NCI-H2029 treated with DMSO at 0.1 percent for 48 hours (cell line): ENCODE measurements at regions not wholly inside any gene's neighbourhood (a gene's known extent, or its start where the extent isn't known, plus 50 kb on each side); places are given as distances from the start of the nearest gene placed in this dataset.

Experiments
- DNase-seq: peaks from one replicate; lab custom pipeline; 2025; lab: John Stamatoyannopoulos, UW

GRCh38 chr16:79334127-79334526, 266.4 kb downstream of the MAF start:
- no peak for DNase-seq

- no peak for DNase-seq
These were observed 269.5 kb downstream of the MAF start for GRCh38 chr16:79331066-79331465.

- DNase-seq: no peak
These were observed 270.6 kb downstream of the MAF start for GRCh38 chr16:79329967-79330366.

GRCh38 chr16:79329166-79329521, 271.4 kb downstream of the MAF start:
- DNase-seq: no peak

- DNase-seq: no peak
These were observed 272.0 kb downstream of the MAF start for GRCh38 chr16:79328402-79329165.

- DNase-seq: no peak
These were observed 272.7 kb downstream of the MAF start for GRCh38 chr16:79327836-79328235.

GRCh38 chr16:79326549-79326948, 274.0 kb downstream of the MAF start:
- DNase-seq: no peak

- no peak for DNase-seq
These were observed 275.2 kb downstream of the MAF start for GRCh38 chr16:79325226-79325945.

GRCh38 chr16:79320956-79321355, 279.6 kb downstream of the MAF start:
- no peak for DNase-seq

GRCh38 chr16:79318143-79318899, 282.2 kb downstream of the MAF start:
- no peak for DNase-seq

GRCh38 chr16:79317521-79317920, 283.0 kb downstream of the MAF start:
- no peak for DNase-seq

GRCh38 chr16:79317026-79317425, 283.5 kb downstream of the MAF start:
- no peak for DNase-seq

- DNase-seq: no peak
These were observed 284.5 kb downstream of the MAF start for GRCh38 chr16:79316004-79316458.

GRCh38 chr16:79312502-79312901, 288.0 kb downstream of the MAF start:
- no peak for DNase-seq

- no peak for DNase-seq
These were observed 289.8 kb downstream of the MAF start for GRCh38 chr16:79310710-79311109.

- no peak for DNase-seq
These were observed 290.9 kb downstream of the MAF start for GRCh38 chr16:79309606-79310005.

- no peak for DNase-seq
These were observed 293.3 kb downstream of the MAF start for GRCh38 chr16:79307214-79307613.

GRCh38 chr16:79305074-79305473, 295.5 kb downstream of the MAF start:
- no peak for DNase-seq

- no peak for DNase-seq
These were observed 296.6 kb downstream of the MAF start for GRCh38 chr16:79303959-79304387.

- no peak for DNase-seq
These were observed 297.3 kb downstream of the MAF start for GRCh38 chr16:79303206-79303605.

GRCh38 chr16:79302731-79303130, 297.8 kb downstream of the MAF start:
- no peak for DNase-seq

- no peak for DNase-seq
These were observed 299.5 kb downstream of the MAF start for GRCh38 chr16:79301051-79301450.
